HUES6 (cell line): ENCODE measurements at regions not wholly inside any gene's neighbourhood (a gene's known extent, or its start where the extent isn't known, plus 50 kb on each side); places are given as distances from the start of the nearest gene placed in this dataset.

Source experiments
- H3K27ac ChIP-seq: 2 replicates; pipeline ENCODE4 v1.7.0; 2013; ENCODE audit warnings: low read depth, mild to moderate bottlenecking, low read length, inconsistent platforms
- H3K27me3 ChIP-seq: 2 replicates; pipeline ENCODE4 v1.6.1; 2013; ENCODE audit warnings: low read length; ENCODE audit not compliant: control insufficient read depth, insufficient read depth
- H3K36me3 ChIP-seq: 2 replicates; pipeline ENCODE4 v1.6.1; 2013; ENCODE audit warnings: low read length; ENCODE audit not compliant: control insufficient read depth, insufficient read depth
- H3K4me1 ChIP-seq: 2 replicates; pipeline ENCODE4 v1.6.1; 2013; ENCODE audit warnings: low read length; ENCODE audit not compliant: control insufficient read depth, insufficient read depth
- H3K4me3 ChIP-seq: 2 replicates; pipeline ENCODE4 v1.5.1; 2013; ENCODE audit warnings: low read depth, low read length
- H3K9ac ChIP-seq: one replicate; pipeline ENCODE4 v1.6.1; 2013; ENCODE audit warnings: mild to moderate bottlenecking, low read length
- H3K9me3 ChIP-seq: 2 replicates; pipeline ENCODE4 v1.6.1; 2013; ENCODE audit warnings: low read depth, low read length; ENCODE audit not compliant: control insufficient read depth, insufficient read depth

DNA sequence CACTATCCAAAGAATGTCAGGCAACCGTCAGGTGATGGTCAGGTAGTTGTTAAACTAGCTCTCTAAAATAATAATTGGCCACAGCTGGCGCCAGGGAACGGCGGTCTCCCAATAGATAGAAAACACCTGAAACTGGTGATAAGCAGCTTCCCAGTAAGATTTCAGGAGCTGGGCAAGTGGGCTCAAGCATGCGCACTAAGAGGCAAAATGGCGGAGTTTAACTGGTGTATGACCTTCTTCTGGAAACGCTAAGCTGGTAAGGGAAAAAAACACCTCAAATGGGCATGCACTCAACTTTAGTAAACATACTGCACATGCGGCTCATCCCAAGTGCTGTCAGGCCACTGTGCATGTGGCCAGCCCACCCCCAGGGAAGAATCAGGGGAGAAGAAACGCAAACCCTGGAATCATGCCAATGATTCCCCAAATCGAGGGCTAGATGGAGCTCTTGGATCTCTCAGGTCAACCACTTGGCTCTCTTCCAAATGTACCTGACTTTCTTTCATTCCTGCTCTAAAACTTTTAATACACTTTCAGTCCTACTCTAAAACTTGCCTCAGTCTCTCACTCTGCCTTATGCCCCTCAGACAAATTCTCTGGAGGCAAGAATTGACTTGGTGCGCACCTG, 195.0 kb downstream of the ZNF621 start:
- H3K9ac ChIP-seq = no peak overlapping the region
- H3K27ac ChIP-seq = no peak overlapping the region
- no peaks in the 10 kb centered on the region for H3K36me3 ChIP-seq
- no peaks in the 10 kb centered on the region; the same call in 1 of the 2 replicates for H3K4me1 ChIP-seq
- H3K9me3 ChIP-seq = no peaks in the 10 kb centered on the region
- no peaks in the 10 kb centered on the region for H3K27me3 ChIP-seq
- no peak overlapping the region for H3K4me3 ChIP-seq

- Histone ChIP-seq H3K36me3 (no peaks in the 10 kb centered on the region), H3K27me3 (no peaks in the 10 kb centered on the region), H3K9ac (no peak overlapping the region), H3K9me3 (no peaks in the 10 kb centered on the region), H3K27ac (no peak overlapping the region), H3K4me3 (no peak overlapping the region), H3K4me1 (no peaks in the 10 kb centered on the region; the same call in 1 of the 2 replicates)
Measured at GRCh38 chr3:40720341-40720740, 195.6 kb downstream of the ZNF621 start.

DNA sequence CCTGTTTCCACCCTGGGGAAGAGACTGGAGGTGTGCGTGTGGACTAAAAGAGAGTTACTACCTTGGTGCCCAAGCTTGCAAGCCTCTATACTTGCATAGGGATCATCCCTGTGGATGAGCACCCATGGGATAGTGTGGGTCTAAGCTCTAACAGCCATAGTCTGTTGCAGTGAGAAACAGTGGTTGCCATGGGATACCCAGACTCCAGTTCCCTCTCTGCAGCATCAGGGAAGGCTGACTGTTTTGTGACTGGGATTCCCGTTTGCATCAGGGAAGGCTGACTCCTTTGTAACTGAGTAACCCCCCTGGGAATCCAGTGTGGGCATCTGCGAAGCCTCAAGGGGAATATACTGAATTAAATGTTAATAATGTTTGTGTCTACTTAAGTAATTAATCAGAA, 196.1 kb downstream of the ZNF621 start:
- H3K9me3 ChIP-seq = no peaks in the 10 kb centered on the region
- H3K27me3 ChIP-seq = no peaks in the 10 kb centered on the region
- no peaks in the 10 kb centered on the region for H3K36me3 ChIP-seq
- no peak overlapping the region for H3K27ac ChIP-seq
- H3K9ac ChIP-seq = no peak overlapping the region
- no peak overlapping the region for H3K4me3 ChIP-seq
- H3K4me1 ChIP-seq = no peaks in the 10 kb centered on the region; the same call in 1 of the 2 replicates

DNA sequence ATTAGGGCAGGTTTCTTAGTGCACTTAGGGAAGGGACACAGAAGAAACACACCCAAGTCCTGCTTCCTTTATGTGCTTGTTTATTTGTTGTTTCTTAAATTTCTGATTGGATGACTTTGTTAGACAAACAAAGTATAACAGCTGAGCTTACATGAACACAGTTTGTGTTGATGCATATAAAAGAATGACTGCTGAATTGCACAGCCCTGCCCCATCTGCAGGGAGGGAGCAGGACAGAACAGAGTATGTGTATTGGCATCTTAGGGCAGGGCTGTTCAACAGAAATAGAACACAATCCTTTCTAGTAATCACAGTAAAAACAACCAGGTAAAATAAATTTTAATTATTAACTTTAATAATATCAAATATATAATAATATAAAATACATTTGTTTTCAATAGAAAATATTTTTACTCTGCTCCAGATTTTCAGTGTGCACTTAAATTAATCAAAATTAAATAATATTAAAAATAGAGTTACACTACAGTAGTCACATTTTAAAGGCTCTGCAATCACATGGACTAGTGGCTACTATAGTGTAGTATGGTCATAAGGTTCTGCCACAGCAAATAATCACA, 198.4 kb downstream of the ZNF621 start:
- no peaks in the 10 kb centered on the region for H3K27me3 ChIP-seq
- no peak overlapping the region for H3K4me3 ChIP-seq
- no peaks in the 10 kb centered on the region for H3K36me3 ChIP-seq
- H3K4me1 ChIP-seq = no peaks in the 10 kb centered on the region; the same call in 1 of the 2 replicates
- H3K9me3 ChIP-seq = no peaks in the 10 kb centered on the region
- H3K27ac ChIP-seq = no peak overlapping the region
- no peak overlapping the region for H3K9ac ChIP-seq

DNA sequence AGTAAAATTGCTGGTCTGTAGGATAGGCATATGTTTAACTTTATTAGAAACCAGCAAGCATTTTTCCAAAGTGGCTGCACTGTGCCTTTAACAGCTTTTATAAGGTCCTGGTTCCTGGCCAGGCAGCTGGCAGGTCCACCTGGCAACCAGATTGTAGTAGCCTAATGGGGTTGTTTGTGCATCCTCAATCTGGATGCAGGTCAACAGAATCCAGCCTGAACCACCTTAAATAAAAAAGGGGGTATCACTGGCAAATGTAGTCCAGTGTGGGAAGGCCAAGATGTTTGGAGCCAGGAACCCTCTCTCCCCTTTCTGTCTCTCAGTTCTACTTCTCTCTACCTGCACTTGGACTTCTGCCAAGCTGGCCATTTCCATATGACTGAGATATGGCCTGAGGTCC, 200.3 kb downstream of the ZNF621 start:
- Histone ChIP-seq H3K27ac (no peak overlapping the region), H3K4me1 (no peaks in the 10 kb centered on the region; the same call in 1 of the 2 replicates), H3K27me3 (no peaks in the 10 kb centered on the region), H3K9ac (no peak overlapping the region), H3K4me3 (no peak overlapping the region), H3K9me3 (peaks cover 6% of the 10 kb centered on the region; the same call in 1 of the 2 replicates), H3K36me3 (no peaks in the 10 kb centered on the region)

GRCh38 chr3:40731445-40731844, 206.7 kb downstream of the ZNF621 start:
- no peak overlapping the region for H3K27ac ChIP-seq
- H3K36me3 ChIP-seq = no peaks in the 10 kb centered on the region
- H3K4me1 ChIP-seq = no peaks in the 10 kb centered on the region
- peaks cover 13% of the 10 kb centered on the region; the same call in 1 of the 2 replicates for H3K9me3 ChIP-seq
- H3K9ac ChIP-seq = no peak overlapping the region
- no peaks in the 10 kb centered on the region for H3K27me3 ChIP-seq
- no peak overlapping the region for H3K4me3 ChIP-seq

GRCh38 chr3:40736943-40737342, 212.2 kb downstream of the ZNF621 start:
- H3K36me3 ChIP-seq = no peaks in the 10 kb centered on the region
- H3K4me3 ChIP-seq = no peak overlapping the region
- no peak overlapping the region for H3K27ac ChIP-seq
- no peak overlapping the region for H3K9ac ChIP-seq
- H3K4me1 ChIP-seq = no peaks in the 10 kb centered on the region
- H3K9me3 ChIP-seq = no peaks in the 10 kb centered on the region
- no peaks in the 10 kb centered on the region for H3K27me3 ChIP-seq

DNA sequence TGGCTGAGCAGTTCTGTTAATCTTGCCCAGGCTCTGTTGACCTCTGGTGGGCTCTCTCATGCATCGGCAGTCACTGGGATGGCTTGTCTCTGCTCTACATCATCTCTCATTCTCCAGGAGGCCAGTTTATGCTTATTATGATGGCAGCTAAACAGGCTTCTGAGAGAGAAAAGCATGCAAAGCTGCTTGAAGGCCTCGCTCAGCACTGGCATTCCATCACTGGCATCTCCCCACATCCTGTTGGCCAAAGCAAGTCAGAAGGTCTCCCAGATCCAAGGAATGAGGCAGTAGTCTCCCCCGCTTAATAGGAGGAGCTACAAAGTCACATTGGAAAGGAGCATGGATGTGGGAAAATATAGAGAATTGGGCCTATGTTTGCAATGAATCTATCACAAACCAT, 212.6 kb downstream of the ZNF621 start:
- Histone ChIP-seq H3K4me1 (no peaks in the 10 kb centered on the region), H3K36me3 (no peaks in the 10 kb centered on the region), H3K4me3 (no peak overlapping the region), H3K27me3 (no peaks in the 10 kb centered on the region), H3K9ac (no peak overlapping the region), H3K9me3 (no peaks in the 10 kb centered on the region), H3K27ac (no peak overlapping the region)

DNA sequence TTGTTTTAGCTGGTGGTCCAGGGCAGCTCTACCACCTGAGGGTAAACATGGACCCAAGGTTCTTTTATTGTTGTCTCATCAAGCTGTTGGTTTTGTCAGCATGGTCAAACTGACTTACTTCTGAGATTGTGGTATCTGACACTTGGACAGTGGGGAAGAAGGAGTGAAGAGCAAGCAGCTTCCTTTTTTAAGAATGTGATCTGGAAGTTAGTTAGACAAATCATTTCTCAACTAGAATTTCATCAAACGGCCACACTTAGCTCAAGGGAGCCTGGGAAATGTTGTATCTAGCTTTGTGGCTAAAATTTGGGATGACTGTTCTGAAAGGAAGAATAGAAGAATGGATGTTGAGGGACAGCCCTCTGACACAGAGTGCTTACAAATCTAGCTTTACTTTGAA, 215.2 kb downstream of the ZNF621 start:
- Histone ChIP-seq H3K9me3 (no peaks in the 10 kb centered on the region), H3K27ac (no peak overlapping the region), H3K27me3 (no peaks in the 10 kb centered on the region), H3K4me3 (no peak overlapping the region), H3K4me1 (peaks cover 4% of the 10 kb centered on the region; the same call in 1 of the 2 replicates), H3K9ac (no peak overlapping the region), H3K36me3 (no peaks in the 10 kb centered on the region)

GRCh38 chr3:40741729-40742128, 217.0 kb downstream of the ZNF621 start:
- H3K27ac ChIP-seq = no peak overlapping the region

GRCh38 chr3:40745381-40746106, 220.8 kb downstream of the ZNF621 start:
- H3K27ac ChIP-seq = no peak overlapping the region
- no peaks in the 10 kb centered on the region for H3K36me3 ChIP-seq
- H3K27me3 ChIP-seq = no peaks in the 10 kb centered on the region
- H3K4me3 ChIP-seq = no peak overlapping the region
- no peak overlapping the region for H3K9ac ChIP-seq
- peaks cover 4% of the 10 kb centered on the region; the same call in 1 of the 2 replicates for H3K4me1 ChIP-seq
- H3K9me3 ChIP-seq = no peaks in the 10 kb centered on the region

More at GRCh38 chr3:40741729-40742128, 217.0 kb downstream of the ZNF621 start:
- no peak overlapping the region for H3K4me3 ChIP-seq
- no peak overlapping the region for H3K9ac ChIP-seq
- H3K9me3 ChIP-seq = no peaks in the 10 kb centered on the region
- H3K4me1 ChIP-seq = peaks cover 4% of the 10 kb centered on the region; the same call in 1 of the 2 replicates
- no peaks in the 10 kb centered on the region for H3K36me3 ChIP-seq
- no peaks in the 10 kb centered on the region for H3K27me3 ChIP-seq
